ENCODE measurements at regions not wholly inside any gene's neighbourhood (a gene's known extent, or its start where the extent isn't known, plus 50 kb on each side); places are given as distances from the start of the nearest gene placed in this dataset.

DNA sequence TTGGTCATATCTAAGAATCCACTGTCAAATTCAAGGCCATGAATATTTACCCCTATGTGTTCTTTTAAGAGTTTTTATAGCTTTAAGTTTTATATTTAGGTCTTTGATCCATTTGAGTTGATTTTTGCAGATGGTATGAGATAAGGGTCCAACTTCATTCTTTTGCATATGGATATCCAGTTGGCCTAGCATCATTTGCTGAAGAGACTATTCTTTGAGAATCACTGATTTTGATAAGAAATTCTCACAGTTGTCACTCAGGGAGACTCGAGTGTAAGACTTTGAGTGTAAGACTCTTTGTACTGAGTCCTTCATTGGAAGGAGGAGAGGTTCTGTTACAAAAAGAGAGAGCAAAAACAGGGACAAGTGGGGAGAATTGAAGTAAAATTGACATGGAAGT is 74.8 kb downstream of the CBLL2 start:
- TF ChIP-seq POLR2A (IDR thresholded peaks at IDR 0.05; ENCODE audit: low read depth, low read length): no peak
- no peak for TF ChIP-seq TAF1 (IDR thresholded peaks at IDR 0.05; ENCODE audit: low read depth, low read length)
- TF ChIP-seq POLR2AphosphoS5 (IDR thresholded peaks at IDR 0.05; ENCODE audit: low read depth, low read length): no peak
- TF ChIP-seq POU2F2 (IDR thresholded peaks at IDR 0.05; ENCODE audit: low read depth, low read length): no peak

All from GM12891 (cell line).